Suprapubic skin (tissue), 3 donors: ENCODE measurements at regions not wholly inside any gene's neighbourhood (a gene's known extent, or its start where the extent isn't known, plus 50 kb on each side); places are given as distances from the start of the nearest gene placed in this dataset.

Source experiments
- EP300 ChIP-seq: sonication (generic); formaldehyde crosslinking; IDR thresholded peaks from one replicate; pipeline ENCODE4 v1.6.1; 2017; ENCODE audit warnings: antibody characterized with exemption
- TF ChIP-seq, protein P1 (sequence below), 2 donors: fragments of 200-600 bp in 1 of 2; fragments of 450-650 bp in 1 of 2; sonication (generic) in 1 of 2; IDR thresholded peaks; one replicate each; pipeline ENCODE4 v1.5.1; 2016 to 2019; ENCODE audit warnings: antibody characterized with exemption in 2 of 2, mild to moderate bottlenecking in 1 of 2, moderate library complexity in 1 of 2

DNA sequence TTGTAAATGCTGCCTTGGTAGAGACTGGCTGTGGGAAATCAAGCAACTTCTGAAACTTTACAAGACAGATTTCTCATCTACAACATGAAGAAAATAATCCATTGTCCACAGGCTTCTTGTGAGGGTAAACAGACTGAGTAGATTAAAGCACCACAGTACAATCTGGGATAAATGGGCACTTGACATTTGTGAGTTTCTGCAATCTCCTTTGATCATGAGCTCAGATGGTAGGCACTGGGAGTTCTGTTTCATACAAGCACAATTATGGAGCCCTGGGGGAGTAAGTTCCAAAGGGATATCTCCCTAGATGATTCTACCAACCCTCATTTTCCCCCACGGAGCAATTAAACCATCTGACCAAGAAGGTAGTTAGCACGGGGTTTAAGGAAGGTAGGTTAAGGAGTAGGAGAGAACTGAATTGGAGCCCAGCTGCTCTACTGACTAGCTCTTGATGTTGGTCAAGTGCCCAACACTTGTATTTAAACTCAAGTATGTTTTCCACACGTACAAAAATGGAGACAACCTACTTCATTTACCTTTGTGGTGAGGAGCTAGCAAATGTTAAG, 479.5 kb upstream of the TNC start:
- TF ChIP-seq, protein P1, sequence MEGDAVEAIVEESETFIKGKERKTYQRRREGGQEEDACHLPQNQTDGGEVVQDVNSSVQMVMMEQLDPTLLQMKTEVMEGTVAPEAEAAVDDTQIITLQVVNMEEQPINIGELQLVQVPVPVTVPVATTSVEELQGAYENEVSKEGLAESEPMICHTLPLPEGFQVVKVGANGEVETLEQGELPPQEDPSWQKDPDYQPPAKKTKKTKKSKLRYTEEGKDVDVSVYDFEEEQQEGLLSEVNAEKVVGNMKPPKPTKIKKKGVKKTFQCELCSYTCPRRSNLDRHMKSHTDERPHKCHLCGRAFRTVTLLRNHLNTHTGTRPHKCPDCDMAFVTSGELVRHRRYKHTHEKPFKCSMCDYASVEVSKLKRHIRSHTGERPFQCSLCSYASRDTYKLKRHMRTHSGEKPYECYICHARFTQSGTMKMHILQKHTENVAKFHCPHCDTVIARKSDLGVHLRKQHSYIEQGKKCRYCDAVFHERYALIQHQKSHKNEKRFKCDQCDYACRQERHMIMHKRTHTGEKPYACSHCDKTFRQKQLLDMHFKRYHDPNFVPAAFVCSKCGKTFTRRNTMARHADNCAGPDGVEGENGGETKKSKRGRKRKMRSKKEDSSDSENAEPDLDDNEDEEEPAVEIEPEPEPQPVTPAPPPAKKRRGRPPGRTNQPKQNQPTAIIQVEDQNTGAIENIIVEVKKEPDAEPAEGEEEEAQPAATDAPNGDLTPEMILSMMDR (IDR thresholded peaks at IDR 0.05): no peak
- TF ChIP-seq EP300: no peak
